ENCODE measurements at regions not wholly inside any gene's neighbourhood (a gene's known extent, or its start where the extent isn't known, plus 50 kb on each side); places are given as distances from the start of the nearest gene placed in this dataset.

DNA sequence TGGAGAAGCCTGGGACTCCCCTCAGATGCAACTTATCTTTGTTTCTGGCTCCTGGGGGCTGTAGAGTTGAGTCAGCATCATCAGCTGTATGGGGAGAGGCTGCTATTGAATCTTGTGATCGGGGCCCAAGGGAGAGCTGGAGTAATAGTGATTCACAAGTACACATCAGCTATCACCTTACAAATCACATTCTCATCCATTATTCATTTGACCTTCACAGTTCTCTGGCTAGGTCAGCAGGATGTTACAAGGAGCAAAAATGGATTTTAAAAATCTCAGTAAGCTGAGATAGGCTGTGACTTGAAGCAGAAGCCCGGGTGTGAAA lies 175.0 kb downstream of the OPA1 start:
- TF ChIP-seq, protein P1, sequence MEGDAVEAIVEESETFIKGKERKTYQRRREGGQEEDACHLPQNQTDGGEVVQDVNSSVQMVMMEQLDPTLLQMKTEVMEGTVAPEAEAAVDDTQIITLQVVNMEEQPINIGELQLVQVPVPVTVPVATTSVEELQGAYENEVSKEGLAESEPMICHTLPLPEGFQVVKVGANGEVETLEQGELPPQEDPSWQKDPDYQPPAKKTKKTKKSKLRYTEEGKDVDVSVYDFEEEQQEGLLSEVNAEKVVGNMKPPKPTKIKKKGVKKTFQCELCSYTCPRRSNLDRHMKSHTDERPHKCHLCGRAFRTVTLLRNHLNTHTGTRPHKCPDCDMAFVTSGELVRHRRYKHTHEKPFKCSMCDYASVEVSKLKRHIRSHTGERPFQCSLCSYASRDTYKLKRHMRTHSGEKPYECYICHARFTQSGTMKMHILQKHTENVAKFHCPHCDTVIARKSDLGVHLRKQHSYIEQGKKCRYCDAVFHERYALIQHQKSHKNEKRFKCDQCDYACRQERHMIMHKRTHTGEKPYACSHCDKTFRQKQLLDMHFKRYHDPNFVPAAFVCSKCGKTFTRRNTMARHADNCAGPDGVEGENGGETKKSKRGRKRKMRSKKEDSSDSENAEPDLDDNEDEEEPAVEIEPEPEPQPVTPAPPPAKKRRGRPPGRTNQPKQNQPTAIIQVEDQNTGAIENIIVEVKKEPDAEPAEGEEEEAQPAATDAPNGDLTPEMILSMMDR (IDR thresholded peaks at IDR 0.05; ENCODE audit: poor library complexity, severe bottlenecking): no peak
- TF ChIP-seq, protein P2, sequence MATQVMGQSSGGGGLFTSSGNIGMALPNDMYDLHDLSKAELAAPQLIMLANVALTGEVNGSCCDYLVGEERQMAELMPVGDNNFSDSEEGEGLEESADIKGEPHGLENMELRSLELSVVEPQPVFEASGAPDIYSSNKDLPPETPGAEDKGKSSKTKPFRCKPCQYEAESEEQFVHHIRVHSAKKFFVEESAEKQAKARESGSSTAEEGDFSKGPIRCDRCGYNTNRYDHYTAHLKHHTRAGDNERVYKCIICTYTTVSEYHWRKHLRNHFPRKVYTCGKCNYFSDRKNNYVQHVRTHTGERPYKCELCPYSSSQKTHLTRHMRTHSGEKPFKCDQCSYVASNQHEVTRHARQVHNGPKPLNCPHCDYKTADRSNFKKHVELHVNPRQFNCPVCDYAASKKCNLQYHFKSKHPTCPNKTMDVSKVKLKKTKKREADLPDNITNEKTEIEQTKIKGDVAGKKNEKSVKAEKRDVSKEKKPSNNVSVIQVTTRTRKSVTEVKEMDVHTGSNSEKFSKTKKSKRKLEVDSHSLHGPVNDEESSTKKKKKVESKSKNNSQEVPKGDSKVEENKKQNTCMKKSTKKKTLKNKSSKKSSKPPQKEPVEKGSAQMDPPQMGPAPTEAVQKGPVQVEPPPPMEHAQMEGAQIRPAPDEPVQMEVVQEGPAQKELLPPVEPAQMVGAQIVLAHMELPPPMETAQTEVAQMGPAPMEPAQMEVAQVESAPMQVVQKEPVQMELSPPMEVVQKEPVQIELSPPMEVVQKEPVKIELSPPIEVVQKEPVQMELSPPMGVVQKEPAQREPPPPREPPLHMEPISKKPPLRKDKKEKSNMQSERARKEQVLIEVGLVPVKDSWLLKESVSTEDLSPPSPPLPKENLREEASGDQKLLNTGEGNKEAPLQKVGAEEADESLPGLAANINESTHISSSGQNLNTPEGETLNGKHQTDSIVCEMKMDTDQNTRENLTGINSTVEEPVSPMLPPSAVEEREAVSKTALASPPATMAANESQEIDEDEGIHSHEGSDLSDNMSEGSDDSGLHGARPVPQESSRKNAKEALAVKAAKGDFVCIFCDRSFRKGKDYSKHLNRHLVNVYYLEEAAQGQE (IDR thresholded peaks at IDR 0.05; ENCODE audit: borderline replicate concordance): no peak
- TF ChIP-seq RAD21 (conservative IDR thresholded peaks at IDR 0.05) (no peak), EZH2 (IDR thresholded peaks at IDR 0.05; ENCODE audit: borderline replicate concordance, insufficient read depth, low read length, poor library complexity, severe bottlenecking) (no peak), EP300 (conservative IDR thresholded peaks at IDR 0.05; ENCODE audit: poor library complexity, severe bottlenecking) (peak; percentile 11), POLR2AphosphoS5 (IDR thresholded peaks at IDR 0.05) (no peak)

All from neural cell (in vitro differentiated cells).